ENCODE measurements at regions not wholly inside any gene's neighbourhood (a gene's known extent, or its start where the extent isn't known, plus 50 kb on each side); places are given as distances from the start of the nearest gene placed in this dataset.

- no peak overlapping the region for H3K4me3 ChIP-seq (ENCODE audit: insufficient read depth, low read depth, low read length)
- H3K9me3 Mint-ChIP-seq (ENCODE audit: unreplicated experiment), result no peaks in the 10 kb centered on the region
- H3K79me2 ChIP-seq (ENCODE audit: insufficient read depth, low read length), result no peaks in the 10 kb centered on the region
- TF ChIP-seq EZH2 (IDR thresholded peaks at IDR 0.05; ENCODE audit: insufficient read depth, low read length), result no peak
- no peak for TF ChIP-seq CTCF (IDR thresholded peaks at IDR 0.05; ENCODE audit: insufficient read depth, low read depth, low read length)
- no peak overlapping the region for H3K27ac Mint-ChIP-seq (ENCODE audit: unreplicated experiment)
- H3K9me3 ChIP-seq (ENCODE audit: insufficient read depth, low read depth, low read length), result no peaks in the 10 kb centered on the region
- H3K36me3 ChIP-seq (ENCODE audit: insufficient read depth, low read length), result no peaks in the 10 kb centered on the region
- peaks cover 37% of the 10 kb centered on the region for H3K27me3 Mint-ChIP-seq (ENCODE audit: low read depth, unreplicated experiment)
- no peak overlapping the region for H3K4me2 ChIP-seq (ENCODE audit: low read length)
- FAIRE-seq (no peak), DNase-seq (ENCODE audit: low read depth) (no peak)
- H4K20me1 ChIP-seq (ENCODE audit: insufficient read depth, low read length), result no peaks in the 10 kb centered on the region
- H3K36me3 Mint-ChIP-seq (ENCODE audit: low read depth, unreplicated experiment), result no peaks in the 10 kb centered on the region
- no peaks in the 10 kb centered on the region for H3K4me1 ChIP-seq (ENCODE audit: insufficient read depth, low read length)
- no peak overlapping the region for H2AFZ ChIP-seq (ENCODE audit: low read depth, low read length)
- H3K9ac ChIP-seq (ENCODE audit: low read length), result no peak overlapping the region
- H3K27ac ChIP-seq (ENCODE audit: low read depth, low read length), result no peak overlapping the region
- no peaks in the 10 kb centered on the region for H3K4me1 Mint-ChIP-seq (ENCODE audit: low read depth, unreplicated experiment)
- H3K4me3 Mint-ChIP-seq (ENCODE audit: unreplicated experiment), result no peak overlapping the region
- peaks cover 4% of the 10 kb centered on the region for H3K27me3 ChIP-seq (ENCODE audit: insufficient read depth, low read length)
These were observed 55.2 kb upstream of the MAL start for GRCh38 chr2:94970353-94970752.
